HepG2 (cell line): ENCODE measurements at regions not wholly inside any gene's neighbourhood (a gene's known extent, or its start where the extent isn't known, plus 50 kb on each side); places are given as distances from the start of the nearest gene placed in this dataset.

ENCODE experiments used
- ASH2L ChIP-seq: fragments of 300-600, 200-600 bp; sonication (generic); IDR thresholded peaks from 2 replicates; pipeline ENCODE4 v1.7.0; 2017; ENCODE audit warnings: low read depth, mild to moderate bottlenecking, moderate library complexity, mixed read lengths, low read length; ENCODE audit not compliant: insufficient read length
- NCOA1 ChIP-seq: sonication (generic); formaldehyde crosslinking; IDR thresholded peaks from 2 replicates; pipeline ENCODE4 v1.9.0; 2021; ENCODE audit warnings: missing genetic modification reagents
- NPAS2 ChIP-seq: sonication (generic); formaldehyde crosslinking; IDR thresholded peaks from 2 replicates; pipeline ENCODE4 v1.8.0; 2022; ENCODE audit warnings: mild to moderate bottlenecking, missing genetic modification reagents, borderline replicate concordance
- SIX1 ChIP-seq: sonication (generic); formaldehyde crosslinking; IDR thresholded peaks from 2 replicates; pipeline ENCODE4 v1.4.0; 2020; ENCODE audit warnings: missing genetic modification reagents, borderline replicate concordance
- SKI ChIP-seq: fragments of 450-650 bp; IDR thresholded peaks from one replicate; pipeline ENCODE4 v1.6.1; 2018; ENCODE audit warnings: mild to moderate bottlenecking; ENCODE audit not compliant: partially characterized antibody
- TEAD2 ChIP-seq: sonication (generic); formaldehyde crosslinking; IDR thresholded peaks from 2 replicates; pipeline ENCODE4 v1.9.0; 2021; ENCODE audit warnings: missing genetic modification reagents
- THRA ChIP-seq: sonication (generic); formaldehyde crosslinking; IDR thresholded peaks from 2 replicates; pipeline ENCODE4 v1.4.0; 2020; ENCODE audit warnings: missing genetic modification reagents, borderline replicate concordance
- ZC3H13 ChIP-seq: sonication (generic); formaldehyde crosslinking; IDR thresholded peaks from 2 replicates; pipeline ENCODE4 v1.8.1; 2023; ENCODE audit warnings: mild to moderate bottlenecking, missing genetic modification reagents, moderate library complexity
- ZNF136 ChIP-seq: sonication (generic); formaldehyde crosslinking; IDR thresholded peaks from 2 replicates; pipeline ENCODE4 v1.8.1; 2022; ENCODE audit warnings: low read depth, mild to moderate bottlenecking, moderate library complexity, missing genetic modification reagents
- ZNF18 ChIP-seq: sonication (generic); formaldehyde crosslinking; IDR thresholded peaks from 2 replicates; pipeline ENCODE4 v1.8.0; 2022; ENCODE audit warnings: mild to moderate bottlenecking, missing genetic modification reagents; ENCODE audit not compliant: insufficient replicate concordance
- ZNF335 ChIP-seq: sonication (generic); formaldehyde crosslinking; IDR thresholded peaks from 2 replicates; pipeline ENCODE4 v1.4.0; 2020; ENCODE audit warnings: missing genetic modification reagents
- ZNF501 ChIP-seq: sonication (generic); formaldehyde crosslinking; IDR thresholded peaks from 2 replicates; pipeline ENCODE4 v1.5.1; 2020; ENCODE audit warnings: mild to moderate bottlenecking, moderate library complexity, missing genetic modification reagents
- ZNF672 ChIP-seq: sonication (generic); formaldehyde crosslinking; IDR thresholded peaks from 2 replicates; pipeline ENCODE4 v1.8.1; 2022; ENCODE audit warnings: missing genetic modification reagents
- ZZZ3 ChIP-seq: sonication (generic); formaldehyde crosslinking; IDR thresholded peaks from 2 replicates; pipeline ENCODE4 v1.4.0; 2020; ENCODE audit warnings: missing genetic modification reagents, mild to moderate bottlenecking, borderline replicate concordance
- TF ChIP-seq, protein P1 (sequence below): IDR thresholded peaks from 2 replicates; pipeline ENCODE4 v1.6.1; 2016; ENCODE audit warnings: low read depth, borderline replicate concordance
- TF ChIP-seq, protein P2 (sequence below): sonication (generic); formaldehyde crosslinking; IDR thresholded peaks from 2 replicates; pipeline ENCODE4 v1.5.0; 2020; ENCODE audit warnings: mild to moderate bottlenecking, low read depth, missing genetic modification reagents, borderline replicate concordance

DNA sequence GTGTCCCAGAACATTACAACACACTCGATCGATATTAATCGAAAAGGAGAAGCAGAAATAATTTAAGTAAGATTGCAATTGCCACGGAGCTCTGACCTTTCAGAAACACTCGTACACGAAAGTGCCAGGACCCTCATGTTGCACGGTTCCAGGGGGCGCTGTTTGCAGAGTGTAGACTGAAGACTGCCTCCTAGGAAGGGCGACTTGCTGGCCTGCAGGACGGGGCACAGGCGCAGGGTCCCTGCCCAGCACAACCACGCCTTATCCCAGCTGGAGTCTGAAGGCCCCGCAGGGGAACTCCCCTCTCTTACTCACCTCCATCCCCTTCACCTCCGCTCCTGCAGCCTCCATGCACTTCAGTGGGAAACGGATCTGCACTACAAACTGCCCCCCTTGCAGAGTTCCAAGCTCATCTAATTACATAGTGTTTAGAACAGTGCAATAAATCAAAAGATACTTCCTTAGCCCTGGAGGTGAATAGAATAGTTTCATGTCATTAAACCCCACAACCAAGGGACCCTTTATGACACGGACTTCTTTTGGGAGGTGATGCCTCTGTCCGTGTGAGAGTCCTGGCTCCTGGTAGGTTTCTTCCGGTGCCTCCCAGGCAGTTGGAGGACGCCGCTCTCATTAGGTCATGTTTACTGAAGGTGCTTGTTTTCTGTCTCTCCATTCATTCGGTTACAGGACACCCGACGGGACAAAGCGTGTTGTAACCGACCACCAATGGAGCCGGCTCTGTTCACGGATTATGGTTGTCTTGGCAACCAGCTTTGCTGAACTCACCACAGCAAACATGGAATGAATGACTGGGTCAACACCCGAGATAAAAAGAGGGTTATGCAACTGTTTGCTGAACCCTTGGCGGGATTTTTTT, 262.2 kb downstream of the BAMBI start (continued):
- TF ChIP-seq, protein P1, sequence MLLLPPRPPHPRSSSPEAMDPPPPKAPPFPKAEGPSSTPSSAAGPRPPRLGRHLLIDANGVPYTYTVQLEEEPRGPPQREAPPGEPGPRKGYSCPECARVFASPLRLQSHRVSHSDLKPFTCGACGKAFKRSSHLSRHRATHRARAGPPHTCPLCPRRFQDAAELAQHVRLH: no peak; the same call in 1 of the 2 replicates
- TF ChIP-seq ZNF501 (CRISPR knock-in tag) (peak; percentile 62), ZNF136 (CRISPR knock-in tag) (0 out of 2 replicates have a peak, but pooled peaks have one; percentile 24), THRA (peak; percentile 92; the same call in 1 of the 2 replicates), NPAS2 (CRISPR knock-in tag) (no peak), ZNF335 (CRISPR knock-in tag) (no peak), SIX1 (CRISPR knock-in tag) (peak; percentile 94), ZZZ3 (CRISPR knock-in tag) (no peak), ZNF672 (CRISPR knock-in tag) (0 out of 2 replicates have a peak, but pooled peaks have one; percentile 16), ZNF18 (no peak), ASH2L (peak; percentile 65), NCOA1 (CRISPR knock-in tag) (peak; percentile 86; the same call in 1 of the 2 replicates), SKI (peak; percentile 96), TEAD2 (CRISPR knock-in tag) (no peak), ZC3H13 (CRISPR knock-in tag) (no peak)
- TF ChIP-seq, protein P2, sequence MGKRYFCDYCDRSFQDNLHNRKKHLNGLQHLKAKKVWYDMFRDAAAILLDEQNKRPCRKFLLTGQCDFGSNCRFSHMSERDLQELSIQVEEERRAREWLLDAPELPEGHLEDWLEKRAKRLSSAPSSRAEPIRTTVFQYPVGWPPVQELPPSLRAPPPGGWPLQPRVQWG (CRISPR knock-in tag): no peak
